CD4-positive, alpha-beta T cell treated with Interleukin-2 at 100 ng/mL for 4 hours (primary cell): ENCODE measurements at regions not wholly inside any gene's neighbourhood (a gene's known extent, or its start where the extent isn't known, plus 50 kb on each side); places are given as distances from the start of the nearest gene placed in this dataset.
"Not testable (repeated sequence)": the region's sequence is repeated elsewhere in the genome, so short reads cannot be mapped to it uniquely, and the experiment has no call there.

Experiments
- DNase-seq: peaks from one replicate; pipeline ENCODE4 v3.0.0-alpha.2; 2020; ENCODE audit warnings: low spot score

- no peak for DNase-seq
Observed at GRCh38 chr7:96561892-96562291, 147.8 kb downstream of the SEM1 start.

GRCh38 chr7:96558530-96558929 lies 151.1 kb downstream of the SEM1 start:
- no peak for DNase-seq

- DNase-seq = no peak
Observed at GRCh38 chr7:96558093-96558492, 151.6 kb downstream of the SEM1 start.

GRCh38 chr7:96557598-96557997 lies 152.0 kb downstream of the SEM1 start:
- DNase-seq = not testable (repeated sequence)

GRCh38 chr7:96548664-96549063 lies 161.0 kb downstream of the SEM1 start:
- DNase-seq = no peak

GRCh38 chr7:96547371-96547811 lies 162.3 kb downstream of the SEM1 start:
- DNase-seq = no peak

- no peak for DNase-seq
Observed at GRCh38 chr7:96546426-96546825, 163.2 kb downstream of the SEM1 start.

GRCh38 chr7:96539471-96539870 lies 170.2 kb downstream of the SEM1 start:
- no peak for DNase-seq

- no peak for DNase-seq
Observed at GRCh38 chr7:96538632-96539031, 171.0 kb downstream of the SEM1 start.

- DNase-seq = no peak
Observed at GRCh38 chr7:96534221-96534620, 175.4 kb downstream of the SEM1 start.

GRCh38 chr7:96532428-96532935 lies 177.2 kb downstream of the SEM1 start:
- DNase-seq = no peak

GRCh38 chr7:96531331-96531730 lies 178.3 kb downstream of the SEM1 start:
- no peak for DNase-seq

- DNase-seq = no peak
Observed at GRCh38 chr7:96530786-96531185, 178.9 kb downstream of the SEM1 start.

GRCh38 chr7:96527133-96527827 lies 182.4 kb downstream of the SEM1 start:
- DNase-seq = no peak

- DNase-seq = no peak
Observed at GRCh38 chr7:96526496-96526895, 183.2 kb downstream of the SEM1 start.

- DNase-seq = no peak
Observed at GRCh38 chr7:96521068-96521894, 188.4 kb downstream of the SEM1 start.

GRCh38 chr7:96508371-96508770 lies 186.5 kb upstream of the SLC25A13 start:
- no peak for DNase-seq

- DNase-seq = no peak
Observed at GRCh38 chr7:96503597-96503996, 181.7 kb upstream of the SLC25A13 start.

GRCh38 chr7:96501318-96501717 lies 179.4 kb upstream of the SLC25A13 start:
- no peak for DNase-seq

- no peak for DNase-seq
Observed at GRCh38 chr7:96499532-96499931, 177.6 kb upstream of the SLC25A13 start.

GRCh38 chr7:96497567-96497966 lies 175.7 kb upstream of the SLC25A13 start:
- DNase-seq = no peak

- DNase-seq = no peak
Observed at GRCh38 chr7:96495751-96496216, 173.9 kb upstream of the SLC25A13 start.

- DNase-seq = no peak
Observed at GRCh38 chr7:96486681-96487080, 164.8 kb upstream of the SLC25A13 start.
